Rectal smooth muscle tissue (tissue), 1 donor: ENCODE measurements at regions not wholly inside any gene's neighbourhood (a gene's known extent, or its start where the extent isn't known, plus 50 kb on each side); places are given as distances from the start of the nearest gene placed in this dataset.

Source experiments
- H3K27ac ChIP-seq: one replicate; pipeline ENCODE4 v1.7.0; 2013; ENCODE audit warnings: low read depth, low read length, inconsistent platforms
- H3K27me3 ChIP-seq: one replicate; pipeline ENCODE4 v1.7.0; 2013; ENCODE audit warnings: low read length; ENCODE audit not compliant: control insufficient read depth, insufficient read depth
- H3K36me3 ChIP-seq: one replicate; pipeline ENCODE4 v1.7.0; 2013; ENCODE audit warnings: low read length; ENCODE audit not compliant: control insufficient read depth, insufficient read depth
- H3K4me1 ChIP-seq: one replicate; pipeline ENCODE4 v1.7.0; 2013; ENCODE audit warnings: low read length; ENCODE audit not compliant: control insufficient read depth, insufficient read depth
- H3K4me3 ChIP-seq: one replicate; pipeline ENCODE4 v1.7.0; 2013; ENCODE audit warnings: low read length
- H3K9ac ChIP-seq: one replicate; pipeline ENCODE4 v1.7.0; 2013; ENCODE audit warnings: low read length

DNA sequence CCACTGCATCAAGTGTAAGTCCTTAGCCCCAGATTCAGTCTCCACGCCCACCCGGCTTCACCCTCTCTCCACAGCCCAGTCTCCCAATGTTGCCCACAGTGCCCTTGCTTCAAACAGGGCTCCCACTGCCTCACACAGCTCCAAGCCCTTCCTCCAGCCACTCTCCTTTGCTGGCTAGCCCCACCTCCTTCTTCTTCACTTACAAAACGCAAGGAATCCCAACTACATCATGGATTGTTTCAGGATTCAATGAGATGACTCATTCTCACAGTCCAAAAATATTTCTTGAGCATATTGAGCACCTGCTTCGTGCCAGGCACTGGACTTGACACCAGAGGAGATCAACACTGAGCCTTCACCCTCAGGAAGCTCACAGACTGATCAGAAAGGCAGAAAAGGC is 533.5 kb downstream of the BUD13 start:
- Histone ChIP-seq H3K4me1 (peaks cover 3% of the 10 kb centered on the region), H3K27ac (no peak overlapping the region), H3K9ac (no peak overlapping the region), H3K4me3 (no peak overlapping the region), H3K36me3 (no peaks in the 10 kb centered on the region), H3K27me3 (no peaks in the 10 kb centered on the region)

DNA sequence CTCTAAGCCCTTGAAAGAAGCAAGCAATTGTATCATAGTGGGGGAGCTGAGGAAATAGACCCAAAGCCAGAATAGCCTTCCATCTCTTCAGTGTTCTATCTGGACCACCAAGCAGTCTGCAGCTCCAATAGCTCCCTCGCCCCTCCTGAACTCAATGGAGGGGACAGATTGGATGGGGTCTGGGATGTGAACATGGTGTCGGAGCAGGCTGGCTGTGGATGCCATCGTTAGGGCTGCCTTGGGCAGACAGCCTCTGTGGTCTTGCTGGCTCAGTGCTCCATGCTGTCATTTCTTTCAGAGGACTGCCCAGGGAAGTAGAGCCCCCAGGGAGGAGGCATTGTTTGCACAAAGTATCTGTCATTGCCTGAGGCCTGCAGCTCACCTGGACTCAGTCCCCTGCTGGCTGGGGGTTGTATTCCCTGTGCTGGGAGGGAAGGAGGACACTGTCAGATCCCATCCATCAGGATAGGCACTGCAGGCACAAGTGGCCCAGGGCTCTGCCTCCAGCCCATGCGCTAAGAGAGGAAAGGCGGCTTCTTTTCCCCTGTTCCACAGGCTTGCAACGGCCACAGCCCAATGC is 537.7 kb downstream of the BUD13 start:
- Histone ChIP-seq H3K9ac (no peak overlapping the region), H3K4me1 (no peaks in the 10 kb centered on the region), H3K36me3 (no peaks in the 10 kb centered on the region), H3K27ac (no peak overlapping the region), H3K27me3 (no peaks in the 10 kb centered on the region), H3K4me3 (no peak overlapping the region)

GRCh38 chr11:116233561-116233960 is 539.2 kb downstream of the BUD13 start:
- H3K27ac ChIP-seq, result no peak overlapping the region
- no peak overlapping the region for H3K4me3 ChIP-seq
- no peaks in the 10 kb centered on the region for H3K4me1 ChIP-seq
- no peak overlapping the region for H3K9ac ChIP-seq
- no peaks in the 10 kb centered on the region for H3K27me3 ChIP-seq
- H3K36me3 ChIP-seq, result no peaks in the 10 kb centered on the region

DNA sequence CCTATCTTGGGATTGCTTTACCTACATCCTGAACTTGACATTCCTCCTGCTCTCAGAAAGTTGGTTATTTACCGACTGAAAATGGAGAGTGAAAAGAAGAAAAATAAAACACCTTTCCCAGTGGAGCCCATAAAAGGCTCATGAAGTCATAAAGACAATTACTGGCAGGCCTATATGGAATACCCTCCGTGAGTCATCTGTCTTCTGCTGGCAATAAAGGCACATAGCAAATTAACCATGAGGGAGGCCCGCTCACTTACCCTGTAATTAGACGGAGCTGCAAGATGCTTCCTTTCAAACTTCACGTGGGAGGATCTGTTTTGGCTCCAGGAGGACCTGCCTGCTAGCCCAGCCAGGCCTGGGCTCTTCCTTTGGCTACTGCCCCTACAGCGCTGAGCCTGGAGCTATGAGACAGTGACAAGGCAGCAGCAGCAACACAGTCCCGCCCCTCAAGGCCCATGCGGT is 540.4 kb downstream of the BUD13 start:
- H3K4me1 ChIP-seq, result no peaks in the 10 kb centered on the region
- H3K27ac ChIP-seq, result no peak overlapping the region
- no peaks in the 10 kb centered on the region for H3K36me3 ChIP-seq
- H3K27me3 ChIP-seq, result no peaks in the 10 kb centered on the region
- H3K9ac ChIP-seq, result no peak overlapping the region
- no peak overlapping the region for H3K4me3 ChIP-seq

DNA sequence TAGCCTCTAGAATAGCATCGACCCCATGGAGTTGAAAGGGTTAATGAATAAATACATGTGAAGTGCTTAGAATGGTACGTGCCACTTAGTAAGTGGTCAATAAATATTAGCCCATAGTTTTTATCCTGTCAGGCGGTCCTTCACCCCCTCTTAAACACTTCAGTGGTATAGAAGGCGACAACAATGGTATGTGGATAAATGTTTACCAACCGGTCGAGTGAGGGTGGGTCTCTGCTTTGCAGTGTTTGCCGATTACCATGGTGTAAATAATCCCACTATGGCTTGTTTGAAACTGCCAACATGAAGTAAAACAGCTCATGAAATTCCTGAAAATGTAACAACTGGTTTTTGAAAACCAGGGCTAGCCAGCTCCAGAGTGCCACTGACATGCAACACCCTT is 541.2 kb downstream of the BUD13 start:
- Histone ChIP-seq H3K27ac (no peak overlapping the region), H3K9ac (no peak overlapping the region), H3K4me3 (no peak overlapping the region), H3K36me3 (no peaks in the 10 kb centered on the region), H3K27me3 (no peaks in the 10 kb centered on the region), H3K4me1 (no peaks in the 10 kb centered on the region)

- Histone ChIP-seq H3K27ac (no peak overlapping the region), H3K4me1 (no peaks in the 10 kb centered on the region), H3K36me3 (no peaks in the 10 kb centered on the region), H3K9ac (no peak overlapping the region), H3K4me3 (no peak overlapping the region), H3K27me3 (no peaks in the 10 kb centered on the region)
Measured at GRCh38 chr11:116230438-116230837, 542.3 kb downstream of the BUD13 start.

DNA sequence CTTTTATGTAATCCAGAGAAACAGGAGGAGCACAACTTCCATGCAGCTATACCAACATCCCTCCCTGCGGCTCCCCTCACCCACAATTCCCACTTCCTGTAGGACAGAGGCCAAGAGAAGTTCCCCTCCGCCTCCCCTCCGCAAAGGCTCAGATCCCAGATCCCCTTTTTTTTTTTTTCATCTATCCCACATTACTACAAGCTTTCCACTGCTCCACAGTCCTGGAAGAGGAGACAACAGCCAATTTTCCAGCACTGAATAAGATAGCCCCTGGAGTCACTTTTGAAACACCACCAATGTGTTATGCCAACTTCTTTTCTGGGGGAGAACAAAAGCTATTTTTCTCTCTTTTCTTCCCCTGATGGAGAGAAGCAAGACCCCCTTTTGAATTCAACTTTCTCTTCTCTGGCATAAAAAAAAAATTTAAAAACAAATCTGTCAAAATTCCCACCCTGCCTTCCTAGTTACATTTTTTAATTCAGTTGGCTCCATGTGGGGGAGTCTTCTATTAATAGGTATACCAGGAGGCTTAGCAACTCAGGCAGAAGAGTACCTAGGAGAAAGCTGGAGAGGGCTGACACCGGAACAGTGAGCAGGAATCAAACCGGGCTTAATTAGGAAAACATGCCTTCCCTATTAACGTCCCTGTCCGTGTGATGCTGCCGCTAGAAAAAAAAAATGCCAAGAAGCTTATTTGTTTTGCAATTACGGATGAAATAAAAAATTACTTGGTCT is 543.4 kb downstream of the BUD13 start:
- no peak overlapping the region for H3K27ac ChIP-seq
- H3K4me3 ChIP-seq, result no peak overlapping the region
- H3K27me3 ChIP-seq, result no peaks in the 10 kb centered on the region
- no peak overlapping the region for H3K9ac ChIP-seq
- H3K36me3 ChIP-seq, result no peaks in the 10 kb centered on the region
- no peaks in the 10 kb centered on the region for H3K4me1 ChIP-seq

- Histone ChIP-seq H3K27ac (no peak overlapping the region), H3K4me3 (no peak overlapping the region)
Measured at GRCh38 chr11:116226731-116227130, 546.1 kb downstream of the BUD13 start.

DNA sequence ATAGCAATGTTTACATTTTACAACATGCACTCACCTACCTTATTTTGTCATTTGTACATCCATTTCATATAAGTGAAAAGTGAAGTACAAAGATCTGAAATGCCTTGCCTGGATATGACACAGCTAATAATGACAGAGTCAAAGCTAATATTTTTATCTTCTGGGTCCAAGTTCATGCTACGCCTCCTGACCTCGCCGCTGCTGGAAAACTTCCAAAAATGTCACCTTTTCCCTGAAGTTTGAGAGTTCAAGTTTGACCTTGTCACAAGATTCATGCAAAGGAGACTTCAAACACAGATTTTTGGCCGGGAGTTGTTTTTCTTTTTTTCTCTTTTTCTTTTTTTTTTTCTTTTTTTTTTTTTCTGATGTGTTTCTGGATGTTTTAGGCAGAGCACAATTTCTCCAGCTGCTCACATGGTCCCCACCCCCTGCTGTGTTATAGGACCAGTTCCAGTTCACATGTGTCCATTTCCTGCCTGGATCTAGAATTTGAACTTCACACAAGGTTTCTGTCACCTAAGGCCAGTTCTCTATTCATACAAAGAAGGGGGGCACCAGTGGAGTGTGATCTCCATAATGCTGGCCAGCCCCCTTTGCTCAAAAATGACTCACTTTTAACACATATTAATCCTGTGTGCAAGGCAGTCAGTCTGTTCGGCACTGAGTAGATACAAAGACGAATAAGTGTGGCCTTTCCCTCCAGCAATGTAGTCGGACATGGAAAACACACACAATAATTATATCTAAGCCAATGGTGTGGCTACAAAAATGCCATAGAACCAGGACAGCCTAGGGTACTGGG is 546.8 kb downstream of the BUD13 start:
- Histone ChIP-seq H3K9ac (no peak overlapping the region), H3K4me3 (no peak overlapping the region), H3K27ac (no peak overlapping the region), H3K4me1 (no peaks in the 10 kb centered on the region), H3K36me3 (no peaks in the 10 kb centered on the region), H3K27me3 (no peaks in the 10 kb centered on the region)

More at GRCh38 chr11:116226731-116227130, 546.1 kb downstream of the BUD13 start:
- Histone ChIP-seq H3K36me3 (no peaks in the 10 kb centered on the region), H3K9ac (no peak overlapping the region), H3K27me3 (no peaks in the 10 kb centered on the region), H3K4me1 (no peaks in the 10 kb centered on the region)

GRCh38 chr11:116225236-116225635 is 547.6 kb downstream of the BUD13 start:
- Histone ChIP-seq H3K36me3 (no peaks in the 10 kb centered on the region), H3K4me3 (no peak overlapping the region), H3K9ac (no peak overlapping the region), H3K27me3 (no peaks in the 10 kb centered on the region), H3K4me1 (no peaks in the 10 kb centered on the region), H3K27ac (no peak overlapping the region)

DNA sequence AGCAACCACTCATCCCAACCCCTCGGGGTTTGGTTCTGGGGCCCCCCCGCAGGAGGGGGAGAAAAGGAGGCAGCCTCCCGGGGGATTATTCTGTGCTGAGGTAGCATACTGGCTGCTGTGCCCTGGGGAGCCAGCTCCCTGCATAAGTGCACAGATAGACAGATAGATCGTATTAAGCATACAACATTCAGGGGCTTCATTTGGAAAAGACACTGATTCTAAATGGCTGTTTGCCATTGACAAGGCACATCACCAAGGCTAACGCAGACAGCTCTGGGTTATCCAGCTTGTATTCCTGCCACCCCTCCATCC is 547.9 kb downstream of the BUD13 start:
- H3K36me3 ChIP-seq, result no peaks in the 10 kb centered on the region
- H3K4me3 ChIP-seq, result no peak overlapping the region
- no peaks in the 10 kb centered on the region for H3K27me3 ChIP-seq
- H3K4me1 ChIP-seq, result no peaks in the 10 kb centered on the region
- H3K27ac ChIP-seq, result no peak overlapping the region
- H3K9ac ChIP-seq, result no peak overlapping the region

DNA sequence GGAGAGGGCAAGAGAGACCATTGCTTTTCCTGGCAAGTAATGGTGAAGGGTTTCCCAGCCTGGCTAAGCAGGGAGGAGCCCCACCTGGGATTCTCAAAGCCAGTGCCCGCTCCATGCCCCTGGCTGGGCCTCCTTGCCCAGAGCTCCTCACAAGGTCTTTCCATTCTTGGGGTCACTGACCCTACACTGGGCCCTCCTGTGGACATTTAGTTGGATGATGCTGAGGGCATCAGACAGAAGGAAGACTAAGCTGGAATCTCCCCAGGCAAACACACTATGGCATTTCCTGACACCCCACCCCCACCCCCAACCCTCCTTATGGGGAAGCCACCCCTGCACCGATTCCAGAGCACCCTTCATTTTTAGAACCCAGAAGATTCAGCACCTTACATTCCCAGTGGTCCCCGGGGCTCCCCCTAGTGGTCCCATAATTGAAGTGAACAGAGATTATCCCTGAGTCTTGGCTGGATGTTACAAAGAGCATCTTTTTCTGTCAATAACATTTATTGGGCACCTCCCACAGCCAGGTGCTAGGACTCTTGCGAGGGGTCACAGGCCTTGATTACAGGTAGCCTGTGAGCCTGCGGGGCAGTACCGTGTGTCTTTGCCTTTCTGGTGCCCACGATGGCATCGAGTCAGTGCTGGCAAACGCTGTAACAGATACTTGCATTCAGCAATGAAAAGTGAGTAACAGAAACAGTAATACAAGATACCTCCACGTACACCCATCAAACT is 548.5 kb downstream of the BUD13 start:
- Histone ChIP-seq H3K4me3 (no peak overlapping the region), H3K36me3 (no peaks in the 10 kb centered on the region), H3K4me1 (no peaks in the 10 kb centered on the region), H3K9ac (no peak overlapping the region), H3K27ac (no peak overlapping the region), H3K27me3 (no peaks in the 10 kb centered on the region)
